Smooth muscle cell (in vitro differentiated cells): ENCODE measurements at regions not wholly inside any gene's neighbourhood (a gene's known extent, or its start where the extent isn't known, plus 50 kb on each side); places are given as distances from the start of the nearest gene placed in this dataset.
"Not testable (repeated sequence)": the region's sequence is repeated elsewhere in the genome, so short reads cannot be mapped to it uniquely, and the experiment has no call there.

Experiments used
- DNase-seq: peaks from one replicate; lab custom pipeline; 2025; ENCODE audit not compliant: unreplicated experiment; lab: John Stamatoyannopoulos, UW
- H2AFZ ChIP-seq: fragments of 200-600 bp; sonication (generic); 2 replicates; pipeline ENCODE4 v1.6.0; 2016; ENCODE audit warnings: antibody characterized with exemption, low read depth, mild to moderate bottlenecking
- H3F3A ChIP-seq: fragments of 200-600 bp; sonication (generic); 2 replicates; pipeline ENCODE4 v1.6.0; 2017; ENCODE audit warnings: antibody characterized with exemption, low read depth
- H3K27ac ChIP-seq: fragments of 200-600 bp; sonication (generic); 2 replicates; pipeline ENCODE4 v1.5.1; 2016; ENCODE audit warnings: low read depth, mild to moderate bottlenecking
- H3K27me3 ChIP-seq: fragments of 200-600 bp; sonication (generic); 2 replicates; pipeline ENCODE4 v1.6.1; 2016; ENCODE audit warnings: low read depth, mild to moderate bottlenecking
- H3K36me3 ChIP-seq: fragments of 200-600 bp; sonication (generic); 2 replicates; pipeline ENCODE4 v1.5.1; 2016; ENCODE audit warnings: low read depth
- H3K4me1 ChIP-seq: fragments of 200-600 bp; sonication (generic); 2 replicates; pipeline ENCODE4 v1.5.1; 2016; ENCODE audit warnings: low read depth
- H3K4me2 ChIP-seq: fragments of 200-600 bp; sonication (generic); 2 replicates; pipeline ENCODE4 v1.6.0; 2016; ENCODE audit warnings: mild to moderate bottlenecking
- H3K4me3 ChIP-seq: fragments of 200-600 bp; sonication (generic); 2 replicates; pipeline ENCODE4 v1.5.1; 2016; ENCODE audit warnings: mild to moderate bottlenecking
- H3K79me2 ChIP-seq: fragments of 200-600 bp; sonication (generic); 2 replicates; pipeline ENCODE4 v1.6.0; 2016; ENCODE audit warnings: low read depth, mild to moderate bottlenecking
- H3K9ac ChIP-seq: fragments of 200-600 bp; sonication (generic); 2 replicates; pipeline ENCODE4 v1.6.0; 2016; ENCODE audit warnings: low read depth
- H3K9me3 ChIP-seq: fragments of 200-600 bp; sonication (generic); replicated peaks from 2 replicates; pipeline ENCODE4 v1.5.1; 2016; ENCODE audit warnings: low read depth
- H4K20me1 ChIP-seq: fragments of 200-600 bp; sonication (generic); 2 replicates; pipeline ENCODE4 v1.6.0; 2016; ENCODE audit warnings: low read depth
- WGBS: methylation state at CpG from one replicate; pipeline ENCODE4 v1.1.7; 2016; ENCODE audit warnings: low lambda C conversion rate; 5-methylcytosine and 5-hydroxymethylcytosine counted together
- TF ChIP-seq, protein P1 (sequence below): fragments of 200-600 bp; sonication (generic); IDR thresholded peaks from 2 replicates; pipeline ENCODE4 v1.5.1; 2017; ENCODE audit warnings: borderline replicate concordance, mild to moderate bottlenecking, antibody characterized with exemption; ENCODE audit not compliant: insufficient read depth, poor library complexity, severe bottlenecking

DNA sequence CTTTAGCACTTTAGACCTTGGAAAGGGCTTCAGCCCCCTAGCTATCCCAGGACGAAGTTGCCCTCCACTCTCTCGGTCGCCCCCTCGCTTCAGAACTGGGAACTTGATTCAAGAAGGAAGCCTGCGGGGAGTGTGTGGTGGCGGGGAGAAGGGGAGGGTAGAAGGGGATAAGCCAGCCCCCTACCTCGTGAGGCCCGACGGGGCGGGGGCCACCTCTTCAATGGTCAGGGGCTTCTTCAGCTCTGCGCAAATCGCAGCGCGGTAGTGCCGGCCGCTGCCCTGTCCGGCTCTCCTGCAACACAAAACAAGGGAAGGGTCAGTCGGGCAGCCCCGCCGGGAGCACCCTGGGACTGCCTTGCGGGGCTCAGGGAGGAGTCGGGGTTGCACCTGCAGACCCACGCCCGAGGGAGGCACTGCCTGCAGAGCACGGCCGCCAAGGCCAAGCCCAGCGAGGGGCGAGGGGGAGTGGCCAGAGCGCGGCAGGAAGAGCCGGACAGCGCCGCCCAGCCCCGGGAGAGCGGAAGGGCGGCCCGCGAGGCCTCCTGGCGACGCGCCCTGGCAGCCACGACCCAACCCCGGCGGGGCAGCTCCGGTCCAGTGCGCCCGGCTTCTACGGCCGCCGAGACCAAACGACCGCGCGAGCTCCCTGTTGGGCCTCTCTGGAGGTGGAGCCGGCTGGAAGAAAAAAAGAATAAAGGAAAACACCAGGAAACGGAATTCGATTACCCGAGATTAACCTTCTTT is 56.2 kb upstream of the RASAL2 start:
- Histone ChIP-seq H4K20me1 (no peaks in the 10 kb centered on the region), H3K4me2 (peak overlapping the region; percentile 91), H2AFZ (peak overlapping the region; percentile 95), H3K9ac (no peak overlapping the region), H3K9me3 (no peaks in the 10 kb centered on the region), H3K4me3 (peak overlapping the region; percentile 50), H3K27me3 (no peaks in the 10 kb centered on the region), H3K4me1 (no peaks in the 10 kb centered on the region), H3K27ac (no peak overlapping the region), H3K79me2 (no peaks in the 10 kb centered on the region), H3K36me3 (no peaks in the 10 kb centered on the region), H3F3A (no peaks in the 10 kb centered on the region)
- TF ChIP-seq, protein P1, sequence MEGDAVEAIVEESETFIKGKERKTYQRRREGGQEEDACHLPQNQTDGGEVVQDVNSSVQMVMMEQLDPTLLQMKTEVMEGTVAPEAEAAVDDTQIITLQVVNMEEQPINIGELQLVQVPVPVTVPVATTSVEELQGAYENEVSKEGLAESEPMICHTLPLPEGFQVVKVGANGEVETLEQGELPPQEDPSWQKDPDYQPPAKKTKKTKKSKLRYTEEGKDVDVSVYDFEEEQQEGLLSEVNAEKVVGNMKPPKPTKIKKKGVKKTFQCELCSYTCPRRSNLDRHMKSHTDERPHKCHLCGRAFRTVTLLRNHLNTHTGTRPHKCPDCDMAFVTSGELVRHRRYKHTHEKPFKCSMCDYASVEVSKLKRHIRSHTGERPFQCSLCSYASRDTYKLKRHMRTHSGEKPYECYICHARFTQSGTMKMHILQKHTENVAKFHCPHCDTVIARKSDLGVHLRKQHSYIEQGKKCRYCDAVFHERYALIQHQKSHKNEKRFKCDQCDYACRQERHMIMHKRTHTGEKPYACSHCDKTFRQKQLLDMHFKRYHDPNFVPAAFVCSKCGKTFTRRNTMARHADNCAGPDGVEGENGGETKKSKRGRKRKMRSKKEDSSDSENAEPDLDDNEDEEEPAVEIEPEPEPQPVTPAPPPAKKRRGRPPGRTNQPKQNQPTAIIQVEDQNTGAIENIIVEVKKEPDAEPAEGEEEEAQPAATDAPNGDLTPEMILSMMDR: peak; percentile 26
- DNase-seq: peak; percentile 17
- 11% methylated on average over 56 of the region's 58 CpGs for WGBS

DNA sequence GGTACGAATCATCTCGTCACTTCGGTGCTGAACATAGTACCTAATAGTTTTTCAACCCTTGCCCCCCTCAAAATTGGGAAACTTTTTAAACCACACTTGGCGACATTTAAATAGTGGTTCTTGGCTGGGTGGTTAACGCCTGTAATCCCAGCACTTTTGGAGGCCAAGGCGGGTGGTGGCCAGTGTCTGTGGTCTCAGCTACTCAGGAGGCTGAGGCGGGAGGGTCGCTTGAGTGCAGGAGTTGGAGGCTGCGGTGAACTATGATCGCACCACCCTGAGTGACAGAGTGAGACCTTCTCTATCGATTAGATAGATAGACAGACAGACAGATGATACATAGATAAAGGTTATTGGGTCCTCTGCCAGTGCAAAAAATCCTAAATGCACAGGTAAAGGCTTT is 55.5 kb upstream of the RASAL2 start:
- Histone ChIP-seq H3F3A (no peaks in the 10 kb centered on the region), H3K4me1 (no peaks in the 10 kb centered on the region), H3K27me3 (no peaks in the 10 kb centered on the region), H2AFZ (peak overlapping the region; percentile 95), H3K27ac (no peak overlapping the region), H3K4me3 (peak overlapping the region; percentile 50), H3K79me2 (no peaks in the 10 kb centered on the region), H3K36me3 (no peaks in the 10 kb centered on the region), H3K4me2 (peak overlapping the region; percentile 91), H4K20me1 (no peaks in the 10 kb centered on the region), H3K9me3 (no peaks in the 10 kb centered on the region), H3K9ac (no peak overlapping the region)
- DNase-seq: no peak
- 96% methylated on average over 11 of the region's 11 CpGs for whole genome bisulfite sequencing
- TF ChIP-seq, protein P1: no peak

DNA sequence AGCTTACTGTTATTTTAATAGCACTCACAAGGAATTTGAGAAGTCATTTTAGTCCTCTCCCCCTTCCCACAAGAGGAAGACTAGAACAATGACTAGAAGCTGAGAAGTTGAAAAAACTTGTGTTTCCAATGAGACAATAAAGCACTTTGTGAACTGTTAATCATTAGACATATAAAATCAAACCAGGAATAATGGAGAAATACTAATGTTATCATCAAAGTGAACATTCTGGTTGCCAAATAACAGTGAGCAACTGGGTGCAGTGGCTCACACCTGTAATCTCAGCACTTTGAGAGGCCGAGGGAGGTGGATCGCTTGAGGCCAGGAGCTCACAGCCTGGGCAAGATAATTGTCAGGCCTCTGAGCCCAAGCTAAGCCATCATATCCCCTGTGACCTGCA is 54.0 kb upstream of the RASAL2 start:
- no peak overlapping the region for H3K27ac ChIP-seq
- no peaks in the 10 kb centered on the region for H3K79me2 ChIP-seq
- no peaks in the 10 kb centered on the region for H3K36me3 ChIP-seq
- no peaks in the 10 kb centered on the region for H3K9me3 ChIP-seq
- H2AFZ ChIP-seq: no peak overlapping the region
- TF ChIP-seq, protein P1: no peak
- no peak overlapping the region for H3K4me3 ChIP-seq
- H3F3A ChIP-seq: no peaks in the 10 kb centered on the region
- no peaks in the 10 kb centered on the region for H4K20me1 ChIP-seq
- DNase-seq: no peak
- WGBS: 100% methylated on average over 2 of the region's 2 CpGs
- H3K4me2 ChIP-seq: no peak overlapping the region
- no peaks in the 10 kb centered on the region for H3K4me1 ChIP-seq
- H3K9ac ChIP-seq: no peak overlapping the region
- no peaks in the 10 kb centered on the region for H3K27me3 ChIP-seq

GRCh38 chr1:178043940-178044339 is 50.0 kb upstream of the RASAL2 start:
- not testable (repeated sequence) for H3K27me3 ChIP-seq, H4K20me1 ChIP-seq, H3K36me3 ChIP-seq, DNase-seq, H3K9ac ChIP-seq, H3K79me2 ChIP-seq, H3K4me3 ChIP-seq, H3K9me3 ChIP-seq, H3K27ac ChIP-seq, H3K4me1 ChIP-seq, H3K4me2 ChIP-seq, H3F3A ChIP-seq, H2AFZ ChIP-seq
- 74% methylated on average over 4 of the region's 4 CpGs for WGBS
